Uterus (tissue), 3 donors: ENCODE measurements at regions not wholly inside any gene's neighbourhood (a gene's known extent, or its start where the extent isn't known, plus 50 kb on each side); places are given as distances from the start of the nearest gene placed in this dataset.

Experiments used
- DNase-seq, 2 donors: peaks; one replicate each; pipeline ENCODE4 v3.0.0-alpha.2; 2019 to 2020
- H3K27ac ChIP-seq, 2 donors: fragments of 200-600 bp; sonication (generic); 1 replicate in 1 of 2; 2 replicates in 1 of 2; pipeline ENCODE4 v1.5.1; 2016 to 2018
- H3K27me3 ChIP-seq, 2 donors: fragments of 200-600 bp; sonication (generic); one replicate each; pipeline ENCODE4 v1.5.1; 2018 to 2019; ENCODE audit warnings: control low read depth in 1 of 2
- H3K36me3 ChIP-seq, 2 donors: fragments of 200-600 bp; sonication (generic); one replicate each; pipeline ENCODE4 v1.5.1; 2019; ENCODE audit warnings: control low read depth in 1 of 2
- H3K4me1 ChIP-seq, 2 donors: fragments of 200-600 bp; sonication (generic); one replicate each; pipeline ENCODE4 v1.5.1; 2018 to 2019; ENCODE audit warnings: control low read depth in 1 of 2
- H3K4me3 ChIP-seq, 2 donors: fragments of 200-600 bp; sonication (generic); 1 replicate in 1 of 2; 2 replicates in 1 of 2; pipeline ENCODE4 v1.5.1; 2018 to 2019; ENCODE audit warnings: mild to moderate bottlenecking in 1 of 2
- H3K9me3 ChIP-seq, 2 donors: fragments of 200-600 bp; sonication (generic); one replicate each; pipeline ENCODE4 v1.5.1; 2019; ENCODE audit warnings: control low read depth in 1 of 2
- CTCF ChIP-seq, 4 experiments: fragments of 200-600 bp in 2 of 4; fragments of 450-650 bp in 2 of 4; sonication (generic) in 2 of 4; IDR thresholded peaks; one replicate each; pipeline ENCODE4 v1.5.1; 2016 to 2019; ENCODE audit warnings: antibody characterized with exemption in 4 of 4, mild to moderate bottlenecking in 2 of 4, moderate library complexity in 1 of 4
- POLR2A ChIP-seq, 2 donors: fragments of 450-650 bp; IDR thresholded peaks; one replicate each; pipeline ENCODE4 v1.6.1; 2016; ENCODE audit warnings: antibody characterized with exemption in 2 of 2, mild to moderate bottlenecking in 1 of 2, moderate library complexity in 1 of 2
- intact Hi-C: fragments of 100-400 bp; cut with DNase I; formaldehyde crosslinking; loops from one replicate; pipeline ENCODE4 v1.15.1; 2023; ENCODE audit warnings: low total_unique reads
- donor health status: DM: yes; HTN: yes; CAD: no.

GRCh38 chr5:91706785-91707520 lies 323.8 kb upstream of the ARRDC3 start:
- no peak for DNase-seq
- no peaks in the 10 kb centered on the region for H3K4me1 ChIP-seq
- no peaks in the 10 kb centered on the region for H3K36me3 ChIP-seq
- intact Hi-C loops: no loop called here
- no peaks in the 10 kb centered on the region for H3K9me3 ChIP-seq
- H3K27ac ChIP-seq: no peak overlapping the region
- TF ChIP-seq CTCF (IDR thresholded peaks at IDR 0.05) (no peak), POLR2A (IDR thresholded peaks at IDR 0.05) (no peak)
- no peaks in the 10 kb centered on the region for H3K27me3 ChIP-seq
- H3K4me3 ChIP-seq: no peak overlapping the region

- TF ChIP-seq CTCF (IDR thresholded peaks at IDR 0.05): no peak
- no peak for TF ChIP-seq POLR2A (IDR thresholded peaks at IDR 0.05)
- intact Hi-C loops: no loop called here
- H3K36me3 ChIP-seq: no peaks in the 10 kb centered on the region
Measured at GRCh38 chr5:91703128-91703527, 320.0 kb upstream of the ARRDC3 start.

GRCh38 chr5:91699429-91699828 lies 316.3 kb upstream of the ARRDC3 start:
- Histone ChIP-seq H3K9me3 (no peaks in the 10 kb centered on the region), H3K4me3 (no peak overlapping the region), H3K4me1 (no peaks in the 10 kb centered on the region), H3K27me3 (no peaks in the 10 kb centered on the region), H3K36me3 (no peaks in the 10 kb centered on the region), H3K27ac (no peak overlapping the region)
- DNase-seq: no peak
- intact Hi-C loops: no loop called here
- TF ChIP-seq POLR2A (IDR thresholded peaks at IDR 0.05) (no peak), CTCF (IDR thresholded peaks at IDR 0.05) (no peak)

More at GRCh38 chr5:91703128-91703527, 320.0 kb upstream of the ARRDC3 start:
- Histone ChIP-seq H3K27ac (no peak overlapping the region), H3K4me3 (no peak overlapping the region), H3K4me1 (no peaks in the 10 kb centered on the region), H3K27me3 (no peaks in the 10 kb centered on the region), H3K9me3 (no peaks in the 10 kb centered on the region)
- no peak for DNase-seq

- TF ChIP-seq CTCF (IDR thresholded peaks at IDR 0.05) (no peak), POLR2A (IDR thresholded peaks at IDR 0.05) (no peak)
- no peak overlapping the region for H3K4me3 ChIP-seq
- intact Hi-C loops: no loop called here
Measured at GRCh38 chr5:91691592-91691991, 308.5 kb upstream of the ARRDC3 start.

GRCh38 chr5:91690921-91691320 lies 307.8 kb upstream of the ARRDC3 start:
- Histone ChIP-seq H3K27ac (no peak overlapping the region), H3K4me3 (no peak overlapping the region), H3K36me3 (no peaks in the 10 kb centered on the region), H3K27me3 (no peaks in the 10 kb centered on the region), H3K4me1 (no peaks in the 10 kb centered on the region), H3K9me3 (no peaks in the 10 kb centered on the region)
- no peak for DNase-seq
- intact Hi-C loops: no loop called here
- TF ChIP-seq POLR2A (IDR thresholded peaks at IDR 0.05): no peak
- no peak for TF ChIP-seq CTCF (IDR thresholded peaks at IDR 0.05)

More at GRCh38 chr5:91691592-91691991, 308.5 kb upstream of the ARRDC3 start:
- no peak for DNase-seq
- H3K27ac ChIP-seq: no peak overlapping the region
- H3K27me3 ChIP-seq: no peaks in the 10 kb centered on the region
- H3K9me3 ChIP-seq: no peaks in the 10 kb centered on the region
- H3K36me3 ChIP-seq: no peaks in the 10 kb centered on the region
- no peaks in the 10 kb centered on the region for H3K4me1 ChIP-seq
